Fibroblast of peridontal ligament (primary cell): ENCODE measurements at regions not wholly inside any gene's neighbourhood (a gene's known extent, or its start where the extent isn't known, plus 50 kb on each side); places are given as distances from the start of the nearest gene placed in this dataset.
A peak's percentile ranks its signal among the peaks of the same experiment; 100 is the strongest.
"Not testable (repeated sequence)": the region's sequence is repeated elsewhere in the genome, so short reads cannot be mapped to it uniquely, and the experiment has no call there.

Experiments
- DNase-seq: peaks from one replicate; pipeline ENCODE4 v3.0.0-alpha.2; 2010; ENCODE audit errors: extremely low read depth

- DNase-seq = no peak
Observed at GRCh38 chr15:96470681-96471310, 140.3 kb downstream of the NR2F2 start.

GRCh38 chr15:96472681-96473080 is 142.2 kb downstream of the NR2F2 start:
- no peak for DNase-seq

GRCh38 chr15:96473556-96473955 is 143.1 kb downstream of the NR2F2 start:
- DNase-seq = no peak

- DNase-seq = peak; percentile 22
Observed at GRCh38 chr15:96474231-96474664, 143.7 kb downstream of the NR2F2 start.

GRCh38 chr15:96477227-96477626 is 146.7 kb downstream of the NR2F2 start:
- DNase-seq = no peak

GRCh38 chr15:96484412-96484811 is 153.9 kb downstream of the NR2F2 start:
- not testable (repeated sequence) for DNase-seq

- DNase-seq = no peak
Observed at GRCh38 chr15:96484830-96485229, 154.3 kb downstream of the NR2F2 start.

GRCh38 chr15:96487245-96487644 is 156.7 kb downstream of the NR2F2 start:
- DNase-seq = no peak

GRCh38 chr15:96491066-96491699 is 160.7 kb downstream of the NR2F2 start:
- DNase-seq = not testable (repeated sequence)

GRCh38 chr15:96491700-96492644 is 161.5 kb downstream of the NR2F2 start:
- not testable (repeated sequence) for DNase-seq

- no peak for DNase-seq
Observed at GRCh38 chr15:96494505-96494904, 164.0 kb downstream of the NR2F2 start.

GRCh38 chr15:96495386-96495785 is 164.9 kb downstream of the NR2F2 start:
- DNase-seq = no peak

- no peak for DNase-seq
Observed at GRCh38 chr15:96497951-96498350, 167.5 kb downstream of the NR2F2 start.

GRCh38 chr15:96500508-96500907 is 170.0 kb downstream of the NR2F2 start:
- DNase-seq = no peak

GRCh38 chr15:96501362-96501761 is 170.9 kb downstream of the NR2F2 start:
- DNase-seq = no peak

GRCh38 chr15:96502196-96502595 is 171.7 kb downstream of the NR2F2 start:
- no peak for DNase-seq

- DNase-seq = no peak
Observed at GRCh38 chr15:96503276-96503675, 172.8 kb downstream of the NR2F2 start.

GRCh38 chr15:96504371-96504770 is 173.9 kb downstream of the NR2F2 start:
- no peak for DNase-seq

GRCh38 chr15:96505014-96505413 is 174.5 kb downstream of the NR2F2 start:
- DNase-seq = no peak

- no peak for DNase-seq
Observed at GRCh38 chr15:96514607-96515285, 184.2 kb downstream of the NR2F2 start.

- DNase-seq = no peak
Observed at GRCh38 chr15:96515371-96515770, 184.9 kb downstream of the NR2F2 start.

GRCh38 chr15:96521386-96521785 is 190.9 kb downstream of the NR2F2 start:
- no peak for DNase-seq
